Adipocyte (in vitro differentiated cells): ENCODE measurements at regions not wholly inside any gene's neighbourhood (a gene's known extent, or its start where the extent isn't known, plus 50 kb on each side); places are given as distances from the start of the nearest gene placed in this dataset.

Experiments used
- DNase-seq: peaks from one replicate; pipeline ENCODE4 v3.0.0-alpha.2; 2015; ENCODE audit warnings: low read depth
- H3K27me3 ChIP-seq: replicated peaks from 2 replicates; pipeline ENCODE4 v1.7.0; 2013; ENCODE audit warnings: mild to moderate bottlenecking, low read length, moderate library complexity; ENCODE audit not compliant: control insufficient read depth, insufficient read depth
- H3K36me3 ChIP-seq: 2 replicates; pipeline ENCODE4 v1.7.0; 2013; ENCODE audit warnings: low read length, mild to moderate bottlenecking, moderate library complexity; ENCODE audit not compliant: control insufficient read depth, insufficient read depth, severe bottlenecking
- H3K4me1 ChIP-seq: 2 replicates; pipeline ENCODE4 v1.7.0; 2013; ENCODE audit warnings: mild to moderate bottlenecking, low read length, moderate library complexity; ENCODE audit not compliant: control insufficient read depth, insufficient read depth
- H3K4me3 ChIP-seq: 2 replicates; pipeline ENCODE4 v1.7.0; 2013; ENCODE audit warnings: mild to moderate bottlenecking, low read length, moderate library complexity
- H3K9ac ChIP-seq: 2 replicates; pipeline ENCODE4 v1.7.0; 2013; ENCODE audit warnings: mild to moderate bottlenecking, low read length, moderate library complexity
- H3K9me3 ChIP-seq: 2 replicates; pipeline ENCODE4 v1.7.0; 2013; ENCODE audit warnings: mild to moderate bottlenecking, low read length, moderate library complexity; ENCODE audit not compliant: control insufficient read depth

GRCh38 chr2:177048981-177049380, 163.6 kb upstream of the HNRNPA3 start:
- Histone ChIP-seq H3K9me3 (peaks cover 8% of the 10 kb centered on the region), H3K27me3 (no peaks in the 10 kb centered on the region), H3K36me3 (no peaks in the 10 kb centered on the region), H3K4me3 (no peak overlapping the region), H3K4me1 (peaks cover 21% of the 10 kb centered on the region), H3K9ac (no peak overlapping the region)
- no peak for DNase-seq

DNA sequence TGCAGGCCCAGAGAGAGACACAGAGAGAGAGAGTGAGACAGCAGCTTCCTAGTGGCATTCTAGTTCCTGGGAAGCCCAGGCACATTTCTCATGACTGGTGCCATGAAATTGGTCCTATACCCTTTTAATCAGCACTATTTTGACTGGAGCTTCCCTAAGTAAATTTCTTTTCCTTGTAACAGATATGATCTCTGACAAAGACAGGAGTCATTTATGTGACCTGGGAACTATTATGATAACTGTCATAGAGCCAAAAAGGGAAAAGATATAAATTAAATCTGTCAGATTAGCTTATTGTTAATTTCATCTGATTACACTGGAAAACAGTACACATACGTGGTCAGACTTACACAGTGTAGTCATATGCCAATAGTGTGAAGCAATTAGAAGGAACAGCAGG, 161.3 kb upstream of the HNRNPA3 start:
- no peak for DNase-seq
- Histone ChIP-seq H3K4me1 (peaks cover 23% of the 10 kb centered on the region), H3K36me3 (no peaks in the 10 kb centered on the region), H3K27me3 (no peaks in the 10 kb centered on the region), H3K4me3 (no peak overlapping the region), H3K9ac (no peak overlapping the region), H3K9me3 (peaks cover 8% of the 10 kb centered on the region)

- Histone ChIP-seq H3K9me3 (peaks cover 7% of the 10 kb centered on the region), H3K9ac (peak overlapping the region; percentile 21), H3K4me1 (peaks cover 23% of the 10 kb centered on the region), H3K27me3 (no peaks in the 10 kb centered on the region), H3K36me3 (no peaks in the 10 kb centered on the region), H3K4me3 (no peak overlapping the region)
- no peak for DNase-seq
These were observed 160.1 kb upstream of the HNRNPA3 start for GRCh38 chr2:177052471-177052870.

DNA sequence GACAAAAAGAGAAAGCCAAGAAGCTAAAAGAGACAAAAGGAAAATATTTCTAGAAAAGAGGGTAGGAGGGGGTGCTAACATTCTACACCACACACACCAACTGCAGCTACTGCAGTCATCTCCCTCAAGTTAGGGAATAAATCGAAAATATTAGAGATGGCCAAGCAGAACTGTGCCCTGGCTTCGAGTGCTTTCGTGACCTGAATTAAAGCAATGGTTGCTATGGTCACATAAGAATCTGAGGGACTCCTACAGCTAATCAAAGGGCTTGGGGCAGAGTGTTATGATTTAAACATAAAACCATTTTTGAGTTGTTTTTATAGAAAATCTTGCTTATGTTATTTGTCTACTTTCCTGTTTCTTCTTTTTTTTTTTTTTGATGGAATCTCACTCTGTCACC, 159.6 kb upstream of the HNRNPA3 start:
- peak overlapping the region; percentile 21 for H3K9ac ChIP-seq
- no peaks in the 10 kb centered on the region for H3K27me3 ChIP-seq
- H3K9me3 ChIP-seq, result peaks cover under 1% of the 10 kb centered on the region
- DNase-seq, result peak; percentile 46
- H3K4me3 ChIP-seq, result no peak overlapping the region
- H3K36me3 ChIP-seq, result no peaks in the 10 kb centered on the region
- peaks cover 23% of the 10 kb centered on the region for H3K4me1 ChIP-seq

DNA sequence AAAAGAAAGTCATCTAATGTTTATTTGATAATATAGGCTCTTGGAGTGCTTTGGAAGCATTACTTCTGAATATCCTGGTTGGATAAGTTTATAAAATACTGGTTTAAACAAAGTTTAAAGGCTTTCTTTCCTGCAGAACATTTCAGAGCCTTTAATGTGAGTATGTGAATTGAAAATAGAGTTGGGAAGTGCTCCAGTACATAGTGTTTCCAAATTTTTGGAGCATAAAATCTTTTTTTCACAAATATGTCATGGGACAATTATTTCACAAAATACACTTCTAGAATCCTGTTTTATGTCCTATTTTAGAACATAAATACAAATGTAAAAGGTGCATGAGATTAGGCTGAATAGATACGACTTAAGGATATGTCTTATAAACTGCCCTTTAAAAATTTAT, 158.9 kb upstream of the HNRNPA3 start:
- H3K4me3 ChIP-seq, result no peak overlapping the region
- peaks cover 23% of the 10 kb centered on the region for H3K4me1 ChIP-seq
- peak overlapping the region; percentile 70 for H3K9ac ChIP-seq
- H3K36me3 ChIP-seq, result no peaks in the 10 kb centered on the region
- H3K9me3 ChIP-seq, result no peaks in the 10 kb centered on the region
- DNase-seq, result peak; percentile 17
- H3K27me3 ChIP-seq, result no peaks in the 10 kb centered on the region

DNA sequence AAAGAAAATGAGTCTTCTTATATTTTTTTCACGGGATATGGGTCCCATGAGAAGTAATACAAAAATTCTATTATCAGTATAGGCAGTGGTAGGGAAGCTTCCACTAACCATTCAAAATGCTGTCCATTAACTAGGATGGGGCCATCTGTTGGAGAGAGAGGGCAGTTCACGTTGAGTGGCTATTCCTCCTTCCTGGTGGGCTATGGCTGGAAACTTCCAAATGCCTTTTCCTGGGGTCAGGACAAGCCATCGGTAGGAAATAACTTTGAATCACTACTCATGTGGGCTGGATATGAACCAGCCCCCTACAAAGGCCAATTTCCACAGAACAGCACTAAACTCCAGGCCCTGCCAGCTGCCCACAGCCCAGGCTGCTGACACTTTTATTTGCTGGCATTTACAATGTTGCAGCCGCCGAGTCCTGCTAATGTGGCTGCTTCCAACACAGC, 156.1 kb upstream of the HNRNPA3 start:
- no peaks in the 10 kb centered on the region for H3K36me3 ChIP-seq
- peaks cover 20% of the 10 kb centered on the region for H3K4me1 ChIP-seq
- no peak overlapping the region for H3K4me3 ChIP-seq
- no peak overlapping the region for H3K9ac ChIP-seq
- no peaks in the 10 kb centered on the region for H3K27me3 ChIP-seq
- no peak for DNase-seq
- no peaks in the 10 kb centered on the region for H3K9me3 ChIP-seq

- Histone ChIP-seq H3K27me3 (no peaks in the 10 kb centered on the region), H3K9ac (no peak overlapping the region), H3K4me1 (peaks cover 4% of the 10 kb centered on the region), H3K4me3 (no peak overlapping the region), H3K36me3 (no peaks in the 10 kb centered on the region), H3K9me3 (no peaks in the 10 kb centered on the region)
- DNase-seq, result no peak
These were observed 153.8 kb upstream of the HNRNPA3 start for GRCh38 chr2:177058747-177059146.

DNA sequence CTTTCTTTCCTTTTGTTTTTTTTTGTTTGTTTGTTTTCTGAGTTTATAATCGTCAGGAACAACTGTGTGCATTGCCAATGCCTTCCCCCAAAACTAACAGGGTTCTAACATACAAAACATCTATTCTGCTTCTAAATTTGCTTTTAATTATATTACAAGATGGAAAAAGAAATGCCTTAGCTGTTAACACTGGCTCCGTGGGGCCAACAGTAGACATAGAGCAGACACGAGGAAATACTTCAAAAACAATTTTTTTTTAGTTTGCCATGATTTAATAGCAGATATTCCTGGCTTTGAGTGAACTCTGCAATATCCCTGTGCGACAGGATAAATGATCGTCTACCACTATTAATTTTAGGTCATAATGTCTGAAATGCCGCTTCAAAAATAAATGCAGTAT, 153.3 kb upstream of the HNRNPA3 start:
- no peak for DNase-seq
- H3K4me1 ChIP-seq, result no peaks in the 10 kb centered on the region

DNA sequence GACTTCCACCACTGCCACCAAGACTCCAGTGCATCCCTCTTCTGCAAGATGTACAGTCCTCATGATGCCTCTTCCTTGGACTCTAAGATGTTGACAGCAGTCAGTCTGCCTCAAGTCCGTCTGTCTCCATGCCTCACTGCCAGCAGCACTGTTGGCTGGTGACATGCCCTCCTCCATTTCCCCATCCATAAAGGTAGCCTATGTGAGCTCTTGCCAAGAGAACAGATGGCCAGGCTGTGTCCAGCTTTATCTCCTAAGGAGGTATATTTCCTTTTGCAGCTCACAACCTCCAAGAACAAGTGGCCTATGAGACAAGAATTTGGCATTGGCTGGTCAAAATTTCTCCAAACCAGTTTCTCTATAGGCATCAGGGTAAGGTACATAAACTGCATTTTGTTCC, 149.3 kb upstream of the HNRNPA3 start:
- Histone ChIP-seq H3K9me3 (no peaks in the 10 kb centered on the region), H3K4me1 (no peaks in the 10 kb centered on the region), H3K36me3 (no peaks in the 10 kb centered on the region), H3K9ac (no peak overlapping the region), H3K4me3 (no peak overlapping the region), H3K27me3 (no peaks in the 10 kb centered on the region)
- DNase-seq, result no peak

More for the DNA sequence above, 153.3 kb upstream of the HNRNPA3 start:
- Histone ChIP-seq H3K9ac (no peak overlapping the region), H3K9me3 (no peaks in the 10 kb centered on the region), H3K27me3 (no peaks in the 10 kb centered on the region), H3K36me3 (no peaks in the 10 kb centered on the region), H3K4me3 (no peak overlapping the region)

DNA sequence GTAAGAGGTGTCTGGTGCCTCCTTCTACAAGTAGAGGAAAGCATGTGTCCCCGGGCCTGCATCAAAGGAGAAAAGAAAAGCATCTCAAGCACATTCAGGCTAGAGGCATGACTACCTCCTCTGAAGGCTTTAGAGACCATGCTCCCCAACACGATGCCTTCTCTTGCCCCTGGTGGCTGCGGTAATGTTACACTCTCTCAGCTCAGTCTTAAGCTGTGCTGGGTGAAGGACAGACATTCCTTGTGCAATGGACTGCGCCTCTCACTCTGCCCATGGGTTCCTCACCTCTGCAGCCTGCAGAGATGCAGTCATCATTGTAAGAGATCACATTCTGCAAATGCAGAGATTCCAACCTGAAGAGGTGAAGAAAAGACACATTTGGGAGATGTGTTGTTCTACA, 148.2 kb upstream of the HNRNPA3 start:
- no peak for DNase-seq
- no peaks in the 10 kb centered on the region for H3K27me3 ChIP-seq
- H3K9ac ChIP-seq, result no peak overlapping the region
- H3K9me3 ChIP-seq, result no peaks in the 10 kb centered on the region
- H3K36me3 ChIP-seq, result no peaks in the 10 kb centered on the region
- no peaks in the 10 kb centered on the region for H3K4me1 ChIP-seq
- no peak overlapping the region for H3K4me3 ChIP-seq

DNA sequence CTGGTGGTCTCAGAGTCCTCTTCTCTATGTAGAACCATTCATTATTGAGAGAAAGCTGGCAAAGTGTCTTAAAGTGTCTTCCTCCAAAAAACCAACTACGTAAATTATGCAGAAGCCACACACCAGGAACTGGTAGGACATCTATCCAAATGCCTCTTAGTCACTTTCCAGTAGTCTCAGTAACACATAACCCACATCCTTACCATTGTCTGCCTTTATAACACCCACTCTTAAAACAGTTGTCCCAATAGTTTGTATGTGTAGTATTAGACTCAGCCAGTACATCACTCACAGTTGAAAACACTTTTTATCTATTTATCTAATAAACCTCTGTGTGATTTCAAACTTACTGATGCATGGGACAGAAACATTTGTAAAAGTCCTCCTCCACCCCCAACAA, 143.6 kb upstream of the HNRNPA3 start:
- H3K4me3 ChIP-seq, result no peak overlapping the region
- H3K9ac ChIP-seq, result no peak overlapping the region
- H3K27me3 ChIP-seq, result no peaks in the 10 kb centered on the region
- H3K4me1 ChIP-seq, result peaks cover 19% of the 10 kb centered on the region
- H3K36me3 ChIP-seq, result no peaks in the 10 kb centered on the region
- no peak for DNase-seq
- H3K9me3 ChIP-seq, result no peaks in the 10 kb centered on the region

DNA sequence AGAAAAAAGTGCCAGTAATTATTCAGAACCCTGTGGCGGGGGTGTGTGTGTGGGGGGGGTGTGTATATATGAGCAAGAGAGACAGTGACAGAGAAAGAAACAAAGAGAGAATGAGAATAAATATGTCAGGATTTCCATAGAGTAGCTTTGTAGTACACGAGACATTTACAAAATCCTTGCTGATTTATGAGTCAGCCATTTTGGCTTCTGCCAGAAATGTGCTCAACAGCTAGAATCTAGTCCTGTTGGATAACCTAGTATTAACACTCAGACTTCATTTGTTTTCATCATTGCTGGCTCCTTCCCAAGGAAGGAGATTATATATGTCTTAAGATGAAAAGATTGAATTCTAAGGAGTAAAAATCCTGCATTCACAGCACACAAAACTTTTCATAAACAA, 140.5 kb upstream of the HNRNPA3 start:
- no peak overlapping the region for H3K4me3 ChIP-seq
- peak; percentile 11 for DNase-seq
- peaks cover 29% of the 10 kb centered on the region for H3K4me1 ChIP-seq

More for the DNA sequence above, 140.5 kb upstream of the HNRNPA3 start:
- Histone ChIP-seq H3K9me3 (no peaks in the 10 kb centered on the region), H3K27me3 (no peaks in the 10 kb centered on the region), H3K36me3 (no peaks in the 10 kb centered on the region), H3K9ac (no peak overlapping the region)
